NCI-H146 (cell line): ENCODE measurements at regions not wholly inside any gene's neighbourhood (a gene's known extent, or its start where the extent isn't known, plus 50 kb on each side); places are given as distances from the start of the nearest gene placed in this dataset.
"Not testable (repeated sequence)": the region's sequence is repeated elsewhere in the genome, so short reads cannot be mapped to it uniquely, and the experiment has no call there.

ENCODE experiments used
- DNase-seq: peaks from one replicate; lab custom pipeline; 2025; lab: John Stamatoyannopoulos, UW

- DNase-seq: not testable (repeated sequence)
Observed at GRCh38 chr2:87486413-87486812, 261.5 kb upstream of the PLGLB2 start.

- DNase-seq: not testable (repeated sequence)
Observed at GRCh38 chr2:87488021-87488420, 259.9 kb upstream of the PLGLB2 start.

GRCh38 chr2:87488991-87489390 lies 258.9 kb upstream of the PLGLB2 start:
- DNase-seq: not testable (repeated sequence)

- not testable (repeated sequence) for DNase-seq
Observed at GRCh38 chr2:87494846-87495245, 253.0 kb upstream of the PLGLB2 start.

- DNase-seq: not testable (repeated sequence)
Observed at GRCh38 chr2:87495455-87495854, 252.4 kb upstream of the PLGLB2 start.

- DNase-seq: not testable (repeated sequence)
Observed at GRCh38 chr2:87496036-87497006, 251.6 kb upstream of the PLGLB2 start.

- DNase-seq: not testable (repeated sequence)
Observed at GRCh38 chr2:87497135-87497534, 250.8 kb upstream of the PLGLB2 start.

- DNase-seq: not testable (repeated sequence)
Observed at GRCh38 chr2:87497700-87498099, 250.2 kb upstream of the PLGLB2 start.

- DNase-seq: not testable (repeated sequence)
Observed at GRCh38 chr2:87498169-87498853, 249.6 kb upstream of the PLGLB2 start.

GRCh38 chr2:87498854-87499238 lies 249.0 kb upstream of the PLGLB2 start:
- not testable (repeated sequence) for DNase-seq

- not testable (repeated sequence) for DNase-seq
Observed at GRCh38 chr2:87499860-87500259, 248.0 kb upstream of the PLGLB2 start.

- not testable (repeated sequence) for DNase-seq
Observed at GRCh38 chr2:87500421-87500820, 247.5 kb upstream of the PLGLB2 start.

GRCh38 chr2:87500951-87501350 lies 246.9 kb upstream of the PLGLB2 start:
- DNase-seq: not testable (repeated sequence)

- not testable (repeated sequence) for DNase-seq
Observed at GRCh38 chr2:87502948-87503347, 244.9 kb upstream of the PLGLB2 start.

- DNase-seq: not testable (repeated sequence)
Observed at GRCh38 chr2:87505239-87505638, 242.6 kb upstream of the PLGLB2 start.

GRCh38 chr2:87505909-87506308 lies 242.0 kb upstream of the PLGLB2 start:
- DNase-seq: not testable (repeated sequence)

GRCh38 chr2:87507378-87508348 lies 240.2 kb upstream of the PLGLB2 start:
- not testable (repeated sequence) for DNase-seq

GRCh38 chr2:87511195-87511778 lies 236.6 kb upstream of the PLGLB2 start:
- DNase-seq: not testable (repeated sequence)

GRCh38 chr2:87512864-87513530 lies 234.9 kb upstream of the PLGLB2 start:
- not testable (repeated sequence) for DNase-seq

GRCh38 chr2:87514034-87514433 lies 233.9 kb upstream of the PLGLB2 start:
- not testable (repeated sequence) for DNase-seq

- DNase-seq: not testable (repeated sequence)
Observed at GRCh38 chr2:87514515-87514914, 233.4 kb upstream of the PLGLB2 start.
